Erythroblast (primary cell): ENCODE measurements at regions not wholly inside any gene's neighbourhood (a gene's known extent, or its start where the extent isn't known, plus 50 kb on each side); places are given as distances from the start of the nearest gene placed in this dataset.

Experiments used
- GATA1 ChIP-seq: IDR thresholded peaks from 2 replicates; pipeline ENCODE4 v1.6.1; 2011; ENCODE audit warnings: low read depth, mild to moderate bottlenecking, control low read depth, low read length, moderate library complexity
- POLR2A ChIP-seq: IDR thresholded peaks from 2 replicates; pipeline ENCODE4 v1.6.1; 2011; ENCODE audit warnings: mild to moderate bottlenecking, low read length

GRCh38 chr10:28995497-28995896 lies 293.4 kb upstream of the LYZL1 start:
- TF ChIP-seq POLR2A (no peak), GATA1 (no peak)
